HG02623 (cell line): ENCODE measurements at regions not wholly inside any gene's neighbourhood (a gene's known extent, or its start where the extent isn't known, plus 50 kb on each side); places are given as distances from the start of the nearest gene placed in this dataset.

ENCODE experiments used
- ATAC-seq: cut with Tn5 transposase; IDR thresholded peaks from one replicate; pipeline ENCODE4 v1.9.1; 2021; ENCODE audit warnings: moderate library complexity; ENCODE audit not compliant: unreplicated experiment

- no peak for ATAC-seq
These were observed 281.8 kb downstream of the RNF144B start for GRCh38 chr6:18668994-18669393.

- ATAC-seq: no peak
These were observed 285.7 kb downstream of the RNF144B start for GRCh38 chr6:18672852-18673251.

GRCh38 chr6:18674346-18674745, 287.2 kb downstream of the RNF144B start:
- ATAC-seq: no peak

GRCh38 chr6:18675881-18676280, 288.7 kb downstream of the RNF144B start:
- ATAC-seq: no peak

- no peak for ATAC-seq
These were observed 289.4 kb downstream of the RNF144B start for GRCh38 chr6:18676548-18676947.

GRCh38 chr6:18680842-18681241, 293.7 kb downstream of the RNF144B start:
- no peak for ATAC-seq

- no peak for ATAC-seq
These were observed 294.8 kb downstream of the RNF144B start for GRCh38 chr6:18681832-18682503.

GRCh38 chr6:18684343-18684742, 297.2 kb downstream of the RNF144B start:
- no peak for ATAC-seq

- no peak for ATAC-seq
These were observed 306.0 kb downstream of the RNF144B start for GRCh38 chr6:18692929-18693685.

GRCh38 chr6:18693881-18694280, 306.7 kb downstream of the RNF144B start:
- no peak for ATAC-seq

GRCh38 chr6:18703546-18703945, 316.4 kb downstream of the RNF144B start:
- no peak for ATAC-seq

GRCh38 chr6:18707714-18708439, 320.7 kb downstream of the RNF144B start:
- no peak for ATAC-seq

GRCh38 chr6:18712595-18712994, 325.4 kb downstream of the RNF144B start:
- no peak for ATAC-seq

GRCh38 chr6:18720075-18720474, 332.9 kb downstream of the RNF144B start:
- no peak for ATAC-seq

GRCh38 chr6:18724056-18724455, 336.9 kb downstream of the RNF144B start:
- ATAC-seq: no peak

- no peak for ATAC-seq
These were observed 338.3 kb downstream of the RNF144B start for GRCh38 chr6:18725449-18725848.

GRCh38 chr6:18733921-18734550, 346.9 kb downstream of the RNF144B start:
- no peak for ATAC-seq

GRCh38 chr6:18741741-18742140, 354.6 kb downstream of the RNF144B start:
- no peak for ATAC-seq

GRCh38 chr6:18742406-18742805, 355.3 kb downstream of the RNF144B start:
- no peak for ATAC-seq

GRCh38 chr6:18746727-18747126, 359.6 kb downstream of the RNF144B start:
- ATAC-seq: no peak

- ATAC-seq: no peak
These were observed 361.2 kb downstream of the RNF144B start for GRCh38 chr6:18748314-18748713.
